ENCODE measurements at regions not wholly inside any gene's neighbourhood (a gene's known extent, or its start where the extent isn't known, plus 50 kb on each side); places are given as distances from the start of the nearest gene placed in this dataset.

- H3K36me3 ChIP-seq (ENCODE audit: control insufficient read depth in 1 of 2, insufficient read depth in 2 of 2, low read depth in 1 of 2, low read length in 2 of 2) = no peaks in the 10 kb centered on the region
- H3K9ac ChIP-seq (ENCODE audit: low read length) = no peak overlapping the region
- H4K91ac ChIP-seq (ENCODE audit: low read length) = no peak overlapping the region
- no peak overlapping the region for H3K14ac ChIP-seq (ENCODE audit: low read length in 2 of 2)
- no peak overlapping the region for H2BK15ac ChIP-seq (ENCODE audit: low read depth, poor library complexity, severe bottlenecking)
- no peak overlapping the region for H3K27ac ChIP-seq (ENCODE audit: low read length, poor library complexity, severe bottlenecking)
- H2BK120ac ChIP-seq (ENCODE audit: low read depth, low read length) = no peak overlapping the region
- H4K8ac ChIP-seq (ENCODE audit: low read length) = no peak overlapping the region
- no peak overlapping the region for H3K4me3 ChIP-seq (ENCODE audit: insufficient read depth in 1 of 2, low read depth in 1 of 2, low read length in 2 of 2)
- H3K18ac ChIP-seq (ENCODE audit: low read depth in 1 of 2, low read length in 2 of 2) = no peak overlapping the region
- peaks cover 0 to 28% of the 10 kb centered on the region in 2 experiments for H3K27me3 ChIP-seq (ENCODE audit: control insufficient read depth in 1 of 2, insufficient read depth in 1 of 2, low read length in 2 of 2)
- no peak overlapping the region for H3K23ac ChIP-seq (ENCODE audit: low read length in 2 of 2)
- no peak overlapping the region for H2AK5ac ChIP-seq (ENCODE audit: low read length, severe bottlenecking)
- H2AFZ ChIP-seq (ENCODE audit: low read depth, low read length) = no peak overlapping the region
- H2BK5ac ChIP-seq (ENCODE audit: low read depth, low read length, poor library complexity, severe bottlenecking) = no peak overlapping the region
- H3K9me3 ChIP-seq (ENCODE audit: control insufficient read depth, low read length) = peaks cover 21% of the 10 kb centered on the region
- no peak overlapping the region for H3K4me2 ChIP-seq (ENCODE audit: low read length, poor library complexity, severe bottlenecking)
- H3K4me1 ChIP-seq (ENCODE audit: control insufficient read depth, insufficient read depth, low read depth, low read length) = no peaks in the 10 kb centered on the region
- H3K4ac ChIP-seq (ENCODE audit: low read depth in 1 of 2, low read length in 2 of 2) = no peak overlapping the region
- DNase-seq = no peak
- H2BK12ac ChIP-seq (ENCODE audit: low read length in 2 of 2) = no peak overlapping the region
- WGBS = 97% methylated on average over 2 of the region's 3 CpGs
- H3K79me1 ChIP-seq (replicated peaks; ENCODE audit: low read length, poor library complexity, severe bottlenecking) = no peaks in the 10 kb centered on the region
These were observed 109.3 kb upstream of the USP9X start for GRCh38 chrX:40975951-40976350.

GRCh38 chrX:40976981-40977380 lies 108.3 kb upstream of the USP9X start:
- Histone ChIP-seq H3K18ac (ENCODE audit: low read depth in 1 of 2, low read length in 2 of 2) (no peak overlapping the region), H3K4ac (ENCODE audit: low read depth in 1 of 2, low read length in 2 of 2) (no peak overlapping the region), H3K4me3 (ENCODE audit: insufficient read depth in 1 of 2, low read depth in 1 of 2, low read length in 2 of 2) (no peak overlapping the region), H3K23ac (ENCODE audit: low read length in 2 of 2) (no peak overlapping the region), H2BK15ac (ENCODE audit: low read depth, poor library complexity, severe bottlenecking) (no peak overlapping the region), H3K4me2 (ENCODE audit: low read length, poor library complexity, severe bottlenecking) (no peak overlapping the region), H4K8ac (ENCODE audit: low read length) (no peak overlapping the region), H2BK12ac (ENCODE audit: low read length in 2 of 2) (no peak overlapping the region), H2AFZ (ENCODE audit: low read depth, low read length) (no peak overlapping the region), H3K4me1 (ENCODE audit: control insufficient read depth, insufficient read depth, low read depth, low read length) (no peaks in the 10 kb centered on the region), H3K79me1 (replicated peaks; ENCODE audit: low read length, poor library complexity, severe bottlenecking) (no peaks in the 10 kb centered on the region), H2BK5ac (ENCODE audit: low read depth, low read length, poor library complexity, severe bottlenecking) (no peak overlapping the region), H2BK120ac (ENCODE audit: low read depth, low read length) (no peak overlapping the region), H4K91ac (ENCODE audit: low read length) (no peak overlapping the region), H3K27ac (ENCODE audit: low read length, poor library complexity, severe bottlenecking) (no peak overlapping the region), H2AK5ac (ENCODE audit: low read length, severe bottlenecking) (no peak overlapping the region), H3K9ac (ENCODE audit: low read length) (no peak overlapping the region), H3K36me3 (ENCODE audit: control insufficient read depth in 1 of 2, insufficient read depth in 2 of 2, low read depth in 1 of 2, low read length in 2 of 2) (no peaks in the 10 kb centered on the region), H3K14ac (ENCODE audit: low read length in 2 of 2) (no peak overlapping the region), H3K27me3 (ENCODE audit: control insufficient read depth in 1 of 2, insufficient read depth in 1 of 2, low read length in 2 of 2) (peaks cover 0 to 22% of the 10 kb centered on the region in 2 experiments), H3K9me3 (ENCODE audit: control insufficient read depth, low read length) (peaks cover 16% of the 10 kb centered on the region)
- no peak for DNase-seq
- no CpG with 5 or more reads among the region's 1 CpG for WGBS

- Histone ChIP-seq H2AFZ (ENCODE audit: low read depth, low read length) (no peak overlapping the region), H3K79me1 (replicated peaks; ENCODE audit: low read length, poor library complexity, severe bottlenecking) (no peaks in the 10 kb centered on the region), H3K9me3 (ENCODE audit: control insufficient read depth, low read length) (peaks cover 2% of the 10 kb centered on the region), H3K18ac (ENCODE audit: low read depth in 1 of 2, low read length in 2 of 2) (no peak overlapping the region), H3K27ac (ENCODE audit: low read length, poor library complexity, severe bottlenecking) (no peak overlapping the region), H3K27me3 (ENCODE audit: control insufficient read depth in 1 of 2, insufficient read depth in 1 of 2, low read length in 2 of 2) (peaks cover 0 to 24% of the 10 kb centered on the region in 2 experiments), H4K8ac (ENCODE audit: low read length) (no peak overlapping the region), H4K91ac (ENCODE audit: low read length) (no peak overlapping the region), H3K4me2 (ENCODE audit: low read length, poor library complexity, severe bottlenecking) (no peak overlapping the region), H3K4me1 (ENCODE audit: control insufficient read depth, insufficient read depth, low read depth, low read length) (no peaks in the 10 kb centered on the region), H3K4me3 (ENCODE audit: insufficient read depth in 1 of 2, low read depth in 1 of 2, low read length in 2 of 2) (no peak overlapping the region), H2BK120ac (ENCODE audit: low read depth, low read length) (no peak overlapping the region), H2AK5ac (ENCODE audit: low read length, severe bottlenecking) (no peak overlapping the region), H3K14ac (ENCODE audit: low read length in 2 of 2) (no peak overlapping the region), H2BK15ac (ENCODE audit: low read depth, poor library complexity, severe bottlenecking) (no peak overlapping the region), H3K4ac (ENCODE audit: low read depth in 1 of 2, low read length in 2 of 2) (no peak overlapping the region), H2BK5ac (ENCODE audit: low read depth, low read length, poor library complexity, severe bottlenecking) (no peak overlapping the region), H3K36me3 (ENCODE audit: control insufficient read depth in 1 of 2, insufficient read depth in 2 of 2, low read depth in 1 of 2, low read length in 2 of 2) (no peaks in the 10 kb centered on the region), H3K23ac (ENCODE audit: low read length in 2 of 2) (no peak overlapping the region), H3K9ac (ENCODE audit: low read length) (no peak overlapping the region), H2BK12ac (ENCODE audit: low read length in 2 of 2) (no peak overlapping the region)
- WGBS = 100% methylated on average over 4 of the region's 4 CpGs
- no peak for DNase-seq
These were observed 100.3 kb upstream of the USP9X start for GRCh38 chrX:40984962-40985361.

- no peak for DNase-seq
- H3K4ac ChIP-seq (ENCODE audit: low read depth in 1 of 2, low read length in 2 of 2) = no peak overlapping the region
- H2BK5ac ChIP-seq (ENCODE audit: low read depth, low read length, poor library complexity, severe bottlenecking) = no peak overlapping the region
- peaks cover 2% of the 10 kb centered on the region for H3K9me3 ChIP-seq (ENCODE audit: control insufficient read depth, low read length)
- H3K4me1 ChIP-seq (ENCODE audit: control insufficient read depth, insufficient read depth, low read depth, low read length) = no peaks in the 10 kb centered on the region
- H2AK5ac ChIP-seq (ENCODE audit: low read length, severe bottlenecking) = no peak overlapping the region
- H3K27me3 ChIP-seq (ENCODE audit: control insufficient read depth in 1 of 2, insufficient read depth in 1 of 2, low read length in 2 of 2) = peaks cover 0 to 22% of the 10 kb centered on the region in 2 experiments
- H4K8ac ChIP-seq (ENCODE audit: low read length) = no peak overlapping the region
- H3K23ac ChIP-seq (ENCODE audit: low read length in 2 of 2) = no peak overlapping the region
- no peak overlapping the region for H3K14ac ChIP-seq (ENCODE audit: low read length in 2 of 2)
- H2BK120ac ChIP-seq (ENCODE audit: low read depth, low read length) = no peak overlapping the region
- no peak overlapping the region for H3K4me3 ChIP-seq (ENCODE audit: insufficient read depth in 1 of 2, low read depth in 1 of 2, low read length in 2 of 2)
- H3K18ac ChIP-seq (ENCODE audit: low read depth in 1 of 2, low read length in 2 of 2) = no peak overlapping the region
- H3K9ac ChIP-seq (ENCODE audit: low read length) = no peak overlapping the region
- no peaks in the 10 kb centered on the region for H3K79me1 ChIP-seq (replicated peaks; ENCODE audit: low read length, poor library complexity, severe bottlenecking)
- no peak overlapping the region for H3K27ac ChIP-seq (ENCODE audit: low read length, poor library complexity, severe bottlenecking)
- no peak overlapping the region for H2BK15ac ChIP-seq (ENCODE audit: low read depth, poor library complexity, severe bottlenecking)
- no peak overlapping the region for H2AFZ ChIP-seq (ENCODE audit: low read depth, low read length)
- no peak overlapping the region for H3K4me2 ChIP-seq (ENCODE audit: low read length, poor library complexity, severe bottlenecking)
- H3K36me3 ChIP-seq (ENCODE audit: control insufficient read depth in 1 of 2, insufficient read depth in 2 of 2, low read depth in 1 of 2, low read length in 2 of 2) = no peaks in the 10 kb centered on the region
- H2BK12ac ChIP-seq (ENCODE audit: low read length in 2 of 2) = no peak overlapping the region
- WGBS = 57% methylated on average over 2 of the region's 2 CpGs
- H4K91ac ChIP-seq (ENCODE audit: low read length) = no peak overlapping the region
These were observed 97.8 kb upstream of the USP9X start for GRCh38 chrX:40987413-40987812.

Data from mesenchymal stem cell (in vitro differentiated cells and primary cell).